GM11168 (cell line): ENCODE measurements at regions not wholly inside any gene's neighbourhood (a gene's known extent, or its start where the extent isn't known, plus 50 kb on each side); places are given as distances from the start of the nearest gene placed in this dataset.
"Not testable (repeated sequence)": the region's sequence is repeated elsewhere in the genome, so short reads cannot be mapped to it uniquely, and the experiment has no call there.

ENCODE experiments used
- in situ Hi-C: fragments of 300-500 bp; cut with MboI; formaldehyde crosslinking; loops from one replicate; pipeline ENCODE4 v1.12.0; 2022; ENCODE audit warnings: low sequenced_read_pairs; ENCODE audit not compliant: unreplicated experiment

DNA sequence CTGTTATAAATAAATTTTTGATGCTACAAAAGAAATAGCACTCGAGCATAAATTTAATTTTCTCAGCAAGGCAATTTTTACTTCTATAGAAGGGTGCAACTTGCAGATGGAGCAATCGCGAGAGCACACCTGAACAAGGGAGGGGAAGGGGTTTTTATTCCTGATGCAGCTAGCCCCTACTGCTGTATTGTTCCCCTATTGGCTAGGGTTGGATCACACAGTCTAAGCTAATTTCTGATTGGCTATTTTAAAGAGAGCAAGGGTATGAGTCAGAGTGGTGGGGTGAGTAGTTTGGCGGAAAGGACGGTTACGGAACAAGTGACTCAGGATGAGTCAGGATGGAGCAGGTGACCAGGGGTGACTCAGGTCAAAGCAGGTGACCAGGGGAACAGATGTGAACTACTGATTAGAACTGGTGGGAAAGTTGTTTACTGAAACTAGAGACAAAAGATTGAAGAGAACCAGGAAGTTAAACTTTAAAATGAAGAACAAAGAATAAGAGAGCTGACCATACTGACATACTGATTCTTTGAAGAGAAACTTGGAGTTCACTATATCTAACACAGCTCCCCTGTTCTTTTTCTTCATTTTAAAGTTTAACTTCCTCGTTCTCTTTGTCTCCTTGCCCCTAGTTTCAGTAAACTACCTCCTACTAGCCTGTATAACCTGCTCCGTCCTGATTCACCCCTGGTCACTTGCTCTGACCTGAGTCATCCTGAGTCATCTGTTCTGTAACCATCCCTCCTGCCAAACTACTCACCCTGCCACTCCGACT, 101.9 kb upstream of the SHB start:
- in situ Hi-C loops: not testable (repeated sequence)

GRCh38 chr9:38170155-38170554, 101.1 kb upstream of the SHB start:
- in situ Hi-C loops: not testable (repeated sequence)

GRCh38 chr9:38166501-38166900, 97.5 kb upstream of the SHB start:
- in situ Hi-C loops: loop anchor here (10.0 kb wide), 2 partner anchors 72 to 242 kb away; no protein-coding TSS in a partner anchor

- in situ Hi-C loops: loop anchor here (10.0 kb wide), 2 partner anchors 70 to 240 kb away; no protein-coding TSS in a partner anchor
Measured at GRCh38 chr9:38164659-38165221, 95.7 kb upstream of the SHB start.

GRCh38 chr9:38163518-38163917, 94.5 kb upstream of the SHB start:
- in situ Hi-C loops: loop anchor here (10.0 kb wide), 2 partner anchors 69 to 239 kb away; no protein-coding TSS in a partner anchor

GRCh38 chr9:38162332-38163211, 93.5 kb upstream of the SHB start:
- in situ Hi-C loops: loop anchor here (10.0 kb wide), 2 partner anchors 68 to 238 kb away; no protein-coding TSS in a partner anchor

GRCh38 chr9:38160613-38161215, 91.7 kb upstream of the SHB start:
- in situ Hi-C loops: loop anchor here (10.0 kb wide), 2 partner anchors 66 to 236 kb away; no protein-coding TSS in a partner anchor

DNA sequence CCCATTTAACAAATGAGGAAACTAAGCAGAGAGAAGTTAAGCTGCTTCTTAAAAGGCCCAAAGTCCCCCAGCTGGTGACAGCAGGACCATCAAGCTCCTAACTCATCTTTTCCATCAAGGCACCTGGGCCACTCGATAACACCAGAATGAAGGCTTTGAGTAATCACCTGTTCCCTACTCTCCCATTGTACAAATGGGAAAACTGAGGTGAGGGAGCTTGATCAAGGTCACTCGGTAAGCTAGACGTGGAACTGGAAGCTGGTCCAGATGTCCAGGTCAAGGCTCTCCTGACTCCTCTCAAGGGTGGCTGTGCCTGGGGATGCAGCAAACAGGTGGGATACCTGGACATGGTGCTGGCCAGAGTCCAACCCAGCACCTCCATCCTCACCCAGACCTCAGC, 90.6 kb upstream of the SHB start:
- in situ Hi-C loops: no loop called here

- in situ Hi-C loops: no loop called here
Measured at GRCh38 chr9:38158628-38159027, 89.6 kb upstream of the SHB start.

DNA sequence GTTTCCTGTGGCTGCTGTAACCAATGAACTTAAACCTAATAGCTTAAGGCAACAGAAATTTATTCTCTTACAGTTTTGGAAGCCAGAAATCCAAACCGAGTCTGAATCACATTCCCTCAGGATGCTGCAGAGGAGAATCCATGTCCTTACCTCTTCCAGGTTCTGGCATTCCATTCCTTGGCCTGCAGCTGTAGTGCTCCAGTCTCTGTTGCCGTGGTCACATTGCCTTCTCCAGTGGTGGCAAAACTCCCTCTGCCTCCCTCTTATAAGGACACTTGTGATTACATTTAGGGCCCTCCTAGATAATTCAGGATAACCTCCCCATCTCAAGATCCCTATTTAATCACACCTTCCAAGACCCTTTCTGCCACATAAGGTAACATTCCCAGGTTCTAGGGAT, 88.7 kb upstream of the SHB start:
- in situ Hi-C loops: no loop called here

DNA sequence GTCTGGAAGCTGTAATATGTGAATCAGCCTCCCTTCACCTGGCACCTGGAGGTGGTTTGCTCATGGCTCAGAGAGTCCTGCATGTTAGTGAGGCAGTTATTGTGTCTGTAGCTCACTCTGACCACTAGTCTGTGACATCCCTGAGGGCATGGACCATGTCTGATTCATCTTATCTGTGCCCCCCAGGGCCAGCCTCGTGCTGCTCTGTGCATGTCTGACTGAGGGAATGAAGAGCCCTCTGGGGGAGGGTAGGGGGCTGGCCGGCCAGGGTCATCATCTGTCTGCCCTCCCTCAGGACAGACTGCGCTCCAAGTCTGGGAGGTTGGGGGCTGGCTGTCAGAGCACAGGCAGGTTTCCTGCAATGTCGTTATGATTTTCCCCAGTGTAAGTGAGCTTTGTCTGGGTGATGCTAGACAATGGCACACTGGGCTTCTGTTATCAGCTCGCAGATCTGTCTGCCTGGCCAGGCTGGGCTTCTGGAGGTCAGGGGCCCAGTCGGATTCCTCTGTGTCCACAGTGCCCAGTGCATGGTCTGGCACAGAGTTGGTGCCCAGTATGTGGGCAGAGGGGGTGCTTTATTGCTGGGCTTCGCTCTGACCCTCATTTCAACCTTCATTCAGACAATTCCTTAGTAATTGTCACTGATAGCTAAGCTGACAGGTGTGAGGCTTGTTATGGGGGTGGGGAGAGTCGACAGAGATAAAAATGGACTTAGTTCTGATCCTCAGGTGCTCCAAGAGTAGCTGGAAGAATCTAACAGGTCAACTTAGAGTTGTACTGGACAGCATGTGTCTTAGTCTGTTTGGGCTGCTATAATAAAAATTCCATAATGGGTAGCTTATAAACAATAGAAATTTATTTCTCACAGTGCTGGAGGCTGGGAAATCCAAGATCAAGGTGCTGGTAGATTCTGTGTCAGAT, 85.7 kb upstream of the SHB start:
- in situ Hi-C loops: no loop called here

DNA sequence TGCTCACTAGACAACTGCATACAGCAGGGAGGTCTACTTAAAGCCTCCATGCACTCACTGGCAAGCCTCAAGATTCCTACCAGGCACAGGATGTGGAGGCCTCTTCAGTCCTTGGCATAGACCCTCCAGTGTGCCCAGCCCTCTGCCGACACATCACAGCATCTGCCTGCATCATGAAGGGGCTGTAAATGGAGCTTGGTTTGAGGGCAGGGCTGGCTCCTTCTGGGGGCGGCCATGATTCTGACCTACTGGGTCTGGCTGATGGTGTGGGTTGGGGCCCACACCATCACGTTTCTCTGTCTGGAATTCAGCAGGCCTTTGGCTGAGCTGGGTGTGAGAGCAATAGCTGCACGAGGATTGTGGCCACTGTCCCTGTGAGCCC, 84.9 kb upstream of the SHB start:
- in situ Hi-C loops: no loop called here

- in situ Hi-C loops: no loop called here
Measured at GRCh38 chr9:38153152-38153909, 84.3 kb upstream of the SHB start.

GRCh38 chr9:38149647-38150046, 80.6 kb upstream of the SHB start:
- in situ Hi-C loops: no loop called here

DNA sequence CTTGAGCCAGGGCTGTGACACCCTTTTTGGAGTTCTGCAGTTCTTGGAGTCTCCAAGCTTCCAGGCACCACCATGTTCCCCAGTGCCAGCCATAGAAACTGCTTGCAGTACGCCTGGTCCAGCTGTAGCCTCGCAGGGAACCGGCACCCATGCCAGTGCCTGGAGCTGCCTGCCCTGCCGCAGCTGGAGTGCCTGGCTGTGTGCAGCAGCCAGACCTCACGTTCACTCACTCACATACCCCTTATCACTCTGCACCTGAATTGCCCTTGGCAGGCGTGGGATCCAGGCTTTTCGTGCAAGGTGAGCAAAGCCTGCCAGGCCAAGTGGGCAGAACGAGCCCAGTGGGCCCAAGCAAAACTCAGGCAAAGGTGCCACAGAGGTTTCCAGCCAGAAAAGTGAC, 77.8 kb upstream of the SHB start:
- in situ Hi-C loops: no loop called here

DNA sequence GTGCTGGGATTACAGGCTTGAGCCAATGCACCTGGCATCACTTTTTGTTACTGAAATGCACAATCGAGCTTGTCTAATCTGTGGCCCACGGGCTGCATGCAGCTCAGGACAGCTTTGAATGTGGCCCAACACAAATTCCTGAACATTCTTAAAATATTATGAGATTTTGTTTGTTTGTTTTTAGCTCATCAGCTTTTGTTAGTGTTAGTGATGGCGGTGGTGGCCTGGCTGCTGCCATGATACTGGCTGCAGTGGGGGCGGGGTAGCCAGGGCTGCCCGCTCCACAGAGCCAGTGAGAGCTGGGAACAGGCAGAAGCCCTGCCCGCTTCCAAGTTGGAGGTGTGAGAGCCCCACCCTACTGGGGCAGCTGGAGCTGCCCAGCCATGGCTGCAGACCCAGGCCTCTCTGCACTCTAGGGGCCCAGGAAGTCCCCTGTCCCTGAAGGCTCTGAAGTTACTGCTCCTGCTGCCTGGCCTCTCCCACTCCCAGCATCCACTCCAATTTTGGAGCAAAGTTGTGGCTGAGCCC, 76.6 kb upstream of the SHB start:
- in situ Hi-C loops: no loop called here

GRCh38 chr9:38144421-38144820, 75.4 kb upstream of the SHB start:
- in situ Hi-C loops: no loop called here
